OCI-LY3 (cell line): ENCODE measurements at regions not wholly inside any gene's neighbourhood (a gene's known extent, or its start where the extent isn't known, plus 50 kb on each side); places are given as distances from the start of the nearest gene placed in this dataset.

Source experiments
- H2AFZ ChIP-seq: fragments of 200-600, 300-600 bp; shearing (Covaris generic); 2 replicates; pipeline ENCODE4 v1.6.0; 2014; ENCODE audit warnings: antibody characterized with exemption, low read depth, low read length
- H3K27ac ChIP-seq: fragments of 200-600, 300-600 bp; sonication (generic); 2 replicates; pipeline ENCODE4 v1.5.1; 2014; ENCODE audit warnings: mild to moderate bottlenecking, low read length, moderate library complexity, mixed read lengths
- H3K27me3 ChIP-seq: fragments of 200-600, 300-600 bp; sonication (generic); 2 replicates; pipeline ENCODE4 v1.6.1; 2014; ENCODE audit warnings: low read depth, low read length, mixed read lengths
- H3K36me3 ChIP-seq: fragments of 200-600, 300-600 bp; sonication (generic); replicated peaks from 2 replicates; pipeline ENCODE3; 2014; ENCODE audit warnings: low read depth, low read length, mixed read lengths
- H3K4me1 ChIP-seq: fragments of 300-600, 200-600 bp; sonication (generic); 2 replicates; pipeline ENCODE4 v1.6.1; 2014; ENCODE audit warnings: low read length, mixed read lengths
- H3K4me2 ChIP-seq: fragments of 200-600, 300-600 bp; sonication (generic); 2 replicates; pipeline ENCODE4 v1.6.1; 2014; ENCODE audit warnings: low read length, mixed read lengths
- H3K4me3 ChIP-seq: fragments of 300-600, 200-600 bp; sonication (generic); 2 replicates; pipeline ENCODE4 v1.5.1; 2014; ENCODE audit warnings: antibody characterized with exemption, mild to moderate bottlenecking, low read length, moderate library complexity
- H3K79me2 ChIP-seq: fragments of 300-600, 200-600 bp; shearing (Covaris generic); 2 replicates; pipeline ENCODE4 v1.6.1; 2014; ENCODE audit warnings: mild to moderate bottlenecking, low read length, mixed read lengths
- H3K9ac ChIP-seq: fragments of 300-600, 200-600 bp; shearing (Covaris generic); 2 replicates; pipeline ENCODE4 v1.6.0; 2014; ENCODE audit warnings: mild to moderate bottlenecking, low read length, moderate library complexity
- H3K9me3 ChIP-seq: fragments of 200-600, 300-600 bp; shearing (Covaris generic); 2 replicates; pipeline ENCODE4 v1.6.1; 2014; ENCODE audit warnings: low read length, mixed read lengths; ENCODE audit not compliant: insufficient read depth
- H4K20me1 ChIP-seq: fragments of 200-600, 300-600 bp; sonication (generic); 2 replicates; pipeline ENCODE4 v1.6.1; 2016; ENCODE audit warnings: low read length, mixed read lengths; ENCODE audit not compliant: insufficient read depth
- CTCF ChIP-seq: fragments of 200-600, 300-600 bp; sonication (generic); IDR thresholded peaks from 2 replicates; pipeline ENCODE4 v1.5.1; 2014; ENCODE audit warnings: antibody characterized with exemption, low read length, low read depth
- EZH2phosphoT487 ChIP-seq: fragments of 200-600 bp; shearing (Covaris generic); IDR thresholded peaks from 2 replicates; pipeline ENCODE4 v1.6.1; 2018; ENCODE audit warnings: antibody characterized with exemption, mixed run types, low read depth

- TF ChIP-seq EZH2phosphoT487 (no peak), CTCF (no peak)
- H3K36me3 ChIP-seq: peaks cover 3% of the 10 kb centered on the region
- peaks cover 6% of the 10 kb centered on the region; the same call in 1 of the 2 replicates for H3K9me3 ChIP-seq
- H2AFZ ChIP-seq: no peak overlapping the region
- no peak overlapping the region for H3K4me2 ChIP-seq
- no peaks in the 10 kb centered on the region for H3K27me3 ChIP-seq
- H3K4me3 ChIP-seq: no peak overlapping the region
- H3K27ac ChIP-seq: no peak overlapping the region
- no peak overlapping the region for H3K9ac ChIP-seq
- no peaks in the 10 kb centered on the region for H3K79me2 ChIP-seq
- no peaks in the 10 kb centered on the region for H4K20me1 ChIP-seq
- H3K4me1 ChIP-seq: peaks cover 33% of the 10 kb centered on the region
These were observed 118.3 kb upstream of the PUDP start for GRCh38 chrX:7266288-7266687.

- H3K27me3 ChIP-seq: no peaks in the 10 kb centered on the region
- TF ChIP-seq CTCF: no peak
- TF ChIP-seq EZH2phosphoT487: no peak
- H3K27ac ChIP-seq: no peak overlapping the region
- peaks cover 3% of the 10 kb centered on the region for H3K36me3 ChIP-seq
- no peak overlapping the region for H2AFZ ChIP-seq
- H3K4me1 ChIP-seq: peaks cover 32% of the 10 kb centered on the region
- no peak overlapping the region for H3K9ac ChIP-seq
- no peak overlapping the region for H3K4me3 ChIP-seq
- no peaks in the 10 kb centered on the region for H3K79me2 ChIP-seq
- peaks cover 6% of the 10 kb centered on the region; the same call in 1 of the 2 replicates for H3K9me3 ChIP-seq
- peak overlapping the region; percentile 47 for H3K4me2 ChIP-seq
- no peaks in the 10 kb centered on the region for H4K20me1 ChIP-seq
These were observed 116.4 kb upstream of the PUDP start for GRCh38 chrX:7264399-7264798.

GRCh38 chrX:7263961-7264360 lies 116.0 kb upstream of the PUDP start:
- Histone ChIP-seq H3K4me3 (no peak overlapping the region), H3K9me3 (peaks cover 6% of the 10 kb centered on the region; the same call in 1 of the 2 replicates), H3K4me2 (peak overlapping the region; percentile 47), H3K4me1 (peaks cover 32% of the 10 kb centered on the region), H3K36me3 (peaks cover 3% of the 10 kb centered on the region), H3K27ac (no peak overlapping the region), H4K20me1 (no peaks in the 10 kb centered on the region), H2AFZ (no peak overlapping the region), H3K27me3 (no peaks in the 10 kb centered on the region), H3K79me2 (no peaks in the 10 kb centered on the region), H3K9ac (no peak overlapping the region)
- TF ChIP-seq CTCF: no peak
- no peak for TF ChIP-seq EZH2phosphoT487

- no peak for TF ChIP-seq EZH2phosphoT487
- no peak for TF ChIP-seq CTCF
- Histone ChIP-seq H3K79me2 (no peaks in the 10 kb centered on the region), H3K27ac (no peak overlapping the region), H3K9me3 (peaks cover 6% of the 10 kb centered on the region; the same call in 1 of the 2 replicates), H3K4me2 (no peak overlapping the region), H3K4me3 (no peak overlapping the region), H2AFZ (no peak overlapping the region), H3K27me3 (no peaks in the 10 kb centered on the region), H3K4me1 (peaks cover 32% of the 10 kb centered on the region), H4K20me1 (no peaks in the 10 kb centered on the region), H3K9ac (no peak overlapping the region), H3K36me3 (peaks cover 3% of the 10 kb centered on the region)
These were observed 115.4 kb upstream of the PUDP start for GRCh38 chrX:7263330-7263729.
